PC-3 (cell line): ENCODE measurements at regions not wholly inside any gene's neighbourhood (a gene's known extent, or its start where the extent isn't known, plus 50 kb on each side); places are given as distances from the start of the nearest gene placed in this dataset.

ENCODE experiments used
- ATAC-seq: fragments of 200-7000 bp; cut with Tn5 transposase; 2 replicates; pipeline ENCODE4 v1.9.1; 2020; ENCODE audit warnings: mild to moderate bottlenecking, moderate library complexity
- BruUV-seq: library from RNA; stranded (reverse); fragments of 400-500 nt; replicated peaks from 2 replicates; lab custom pipeline; 2021; lab: Mats Ljungman, UMichigan
- CTCF ChIA-PET: fragments of 300-600 bp; sonication (Branson Sonifier 250); formaldehyde crosslinking; loops from one replicate; lab custom pipeline; 2022; ENCODE audit warnings: antibody characterized with exemption; lab: Charles Lee
- POLR2A ChIA-PET: fragments of 300-600 bp; sonication (Branson Sonifier 250); formaldehyde crosslinking; loops from one replicate; lab custom pipeline; 2022; ENCODE audit warnings: antibody characterized with exemption; ENCODE audit not compliant: unreplicated experiment; lab: Charles Lee
- DNase-seq: peaks from one replicate; pipeline ENCODE4 v3.0.0-alpha.2; 2015
- H2AFZ ChIP-seq: fragments of 300-600 bp; sonication (generic); 2 replicates; pipeline ENCODE4 v1.6.0; 2016; ENCODE audit warnings: antibody characterized with exemption, low read length
- H3F3A ChIP-seq: fragments of 300-600 bp; sonication (generic); one replicate; pipeline ENCODE4 v1.6.0; 2017; ENCODE audit warnings: antibody characterized with exemption, low read length, control low read depth, mild to moderate bottlenecking; ENCODE audit not compliant: unreplicated experiment
- H3K27ac ChIP-seq: fragments of 300-600 bp; sonication (generic); 2 replicates; pipeline ENCODE4 v1.5.1; 2016; ENCODE audit warnings: mild to moderate bottlenecking, low read length
- H3K27me3 ChIP-seq: fragments of 300-600 bp; sonication (generic); 2 replicates; pipeline ENCODE4 v1.6.1; 2016; ENCODE audit warnings: low read length, mixed read lengths
- H3K36me3 ChIP-seq: fragments of 300-600 bp; sonication (generic); 2 replicates; pipeline ENCODE4 v1.6.1; 2016; ENCODE audit warnings: low read depth, mixed run types, low read length, mixed read lengths
- H3K4me1 ChIP-seq: fragments of 300-600 bp; sonication (generic); 2 replicates; pipeline ENCODE4 v1.5.1; 2016; ENCODE audit warnings: low read length; ENCODE audit not compliant: insufficient read depth
- H3K4me2 ChIP-seq: fragments of 300-600 bp; sonication (generic); 2 replicates; pipeline ENCODE4 v1.6.0; 2016; ENCODE audit warnings: low read length
- H3K4me3 ChIP-seq: fragments of 300-600 bp; sonication (generic); 2 replicates; pipeline ENCODE4 v1.5.1; 2016; ENCODE audit warnings: mild to moderate bottlenecking, low read length, mixed read lengths
- H3K79me2 ChIP-seq: fragments of 300-600 bp; sonication (generic); 2 replicates; pipeline ENCODE4 v1.6.1; 2017; ENCODE audit warnings: low read length, mixed read lengths
- H3K9ac ChIP-seq: fragments of 300-600 bp; sonication (generic); 2 replicates; pipeline ENCODE4 v1.6.0; 2016; ENCODE audit warnings: mild to moderate bottlenecking, low read length
- H3K9me2 ChIP-seq: fragments of 300-600 bp; sonication (generic); replicated peaks from 2 replicates; pipeline ENCODE4 v1.6.1; 2016; ENCODE audit warnings: mixed run types, low read length, mixed read lengths
- H3K9me3 ChIP-seq: fragments of 300-600 bp; sonication (generic); 2 replicates; pipeline ENCODE4 v1.6.1; 2016; ENCODE audit warnings: low read length, mixed read lengths
- H4K20me1 ChIP-seq: fragments of 300-600 bp; sonication (generic); 2 replicates; pipeline ENCODE4 v1.6.1; 2016; ENCODE audit warnings: low read length, mixed read lengths
- EZH2 ChIP-seq: fragments of 300-600 bp; sonication (generic); IDR thresholded peaks from one replicate; pipeline ENCODE4 v1.6.1; 2017; ENCODE audit warnings: antibody characterized with exemption, mild to moderate bottlenecking, low read length; ENCODE audit not compliant: unreplicated experiment
- EZH2phosphoT487 ChIP-seq: fragments of 300-600 bp; sonication (generic); IDR thresholded peaks from 2 replicates; pipeline ENCODE4 v1.6.1; 2018; ENCODE audit warnings: mild to moderate bottlenecking, antibody characterized with exemption, low read length, borderline replicate concordance
- intact Hi-C: fragments of 100-400 bp; cut with micrococcal nuclease; formaldehyde crosslinking; loops from 2 replicates; pipeline ENCODE4 v1.9.0; 2023
- TF ChIP-seq, protein P1 (sequence below): fragments of 300-600 bp; sonication (generic); conservative IDR thresholded peaks from 2 replicates; pipeline ENCODE4 v1.5.1; 2017; ENCODE audit warnings: antibody characterized with exemption, low read depth, mild to moderate bottlenecking, low read length

DNA sequence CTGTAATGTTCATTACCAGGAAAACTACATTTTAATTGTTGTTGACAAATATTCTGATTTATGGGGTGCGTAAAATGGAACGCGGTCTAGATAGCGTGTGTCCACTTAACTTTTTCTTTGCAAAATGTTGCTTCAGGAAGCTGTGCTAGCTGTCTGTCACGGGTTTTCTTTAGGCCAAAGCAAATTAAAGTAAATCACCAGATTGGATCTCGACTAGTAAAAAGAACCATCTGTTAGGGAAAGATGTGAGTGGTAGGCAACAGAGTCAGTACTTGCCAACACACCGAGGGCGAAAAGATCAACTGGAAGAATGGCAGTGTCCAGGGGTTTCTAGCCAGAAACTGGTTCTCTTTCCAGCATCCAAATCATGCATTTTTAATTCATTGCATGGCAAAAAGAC, 404.9 kb upstream of the TMPO start:
- no peak overlapping the region for H3K9ac ChIP-seq
- no peaks in the 10 kb centered on the region for H3K4me1 ChIP-seq
- no peaks in the 10 kb centered on the region for H3K9me3 ChIP-seq
- no peak for ATAC-seq
- no peaks in the 10 kb centered on the region for H3F3A ChIP-seq
- TF ChIP-seq, protein P1, sequence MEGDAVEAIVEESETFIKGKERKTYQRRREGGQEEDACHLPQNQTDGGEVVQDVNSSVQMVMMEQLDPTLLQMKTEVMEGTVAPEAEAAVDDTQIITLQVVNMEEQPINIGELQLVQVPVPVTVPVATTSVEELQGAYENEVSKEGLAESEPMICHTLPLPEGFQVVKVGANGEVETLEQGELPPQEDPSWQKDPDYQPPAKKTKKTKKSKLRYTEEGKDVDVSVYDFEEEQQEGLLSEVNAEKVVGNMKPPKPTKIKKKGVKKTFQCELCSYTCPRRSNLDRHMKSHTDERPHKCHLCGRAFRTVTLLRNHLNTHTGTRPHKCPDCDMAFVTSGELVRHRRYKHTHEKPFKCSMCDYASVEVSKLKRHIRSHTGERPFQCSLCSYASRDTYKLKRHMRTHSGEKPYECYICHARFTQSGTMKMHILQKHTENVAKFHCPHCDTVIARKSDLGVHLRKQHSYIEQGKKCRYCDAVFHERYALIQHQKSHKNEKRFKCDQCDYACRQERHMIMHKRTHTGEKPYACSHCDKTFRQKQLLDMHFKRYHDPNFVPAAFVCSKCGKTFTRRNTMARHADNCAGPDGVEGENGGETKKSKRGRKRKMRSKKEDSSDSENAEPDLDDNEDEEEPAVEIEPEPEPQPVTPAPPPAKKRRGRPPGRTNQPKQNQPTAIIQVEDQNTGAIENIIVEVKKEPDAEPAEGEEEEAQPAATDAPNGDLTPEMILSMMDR: no peak
- TF ChIP-seq EZH2phosphoT487 (no peak), EZH2 (no peak)
- H3K27me3 ChIP-seq: peaks cover 2% of the 10 kb centered on the region; the same call in 1 of the 2 replicates
- ChIA-PET POLR2A (no interaction called here), CTCF (no interaction called here)
- DNase-seq: no peak
- no peaks in the 10 kb centered on the region for H4K20me1 ChIP-seq
- BruUV-seq: no TSS peak
- H3K27ac ChIP-seq: no peak overlapping the region
- intact Hi-C loops: no loop called here
- H3K36me3 ChIP-seq: no peaks in the 10 kb centered on the region
- no peaks in the 10 kb centered on the region for H3K9me2 ChIP-seq
- no peak overlapping the region for H3K4me2 ChIP-seq
- no peaks in the 10 kb centered on the region for H3K79me2 ChIP-seq
- no peak overlapping the region for H2AFZ ChIP-seq
- H3K4me3 ChIP-seq: no peak overlapping the region

- Histone ChIP-seq H3K27ac (no peak overlapping the region), H3K27me3 (peaks cover 10% of the 10 kb centered on the region; the same call in 1 of the 2 replicates), H3F3A (no peaks in the 10 kb centered on the region), H3K9me3 (no peaks in the 10 kb centered on the region), H3K9ac (no peak overlapping the region), H3K4me2 (no peak overlapping the region), H3K79me2 (no peaks in the 10 kb centered on the region), H3K4me1 (no peaks in the 10 kb centered on the region), H3K9me2 (no peaks in the 10 kb centered on the region), H3K36me3 (no peaks in the 10 kb centered on the region), H4K20me1 (no peaks in the 10 kb centered on the region), H2AFZ (no peak overlapping the region), H3K4me3 (no peak overlapping the region)
- ChIA-PET POLR2A (no interaction called here), CTCF (interaction anchor here (0.6 kb wide), 1 partner anchor 361 kb away, joined by 3 read pairs; no protein-coding TSS in a partner anchor)
- ATAC-seq: no peak
- DNase-seq: no peak
- intact Hi-C loops: no loop called here
- TF ChIP-seq EZH2: no peak
- TF ChIP-seq, protein P1: no peak
- TF ChIP-seq EZH2phosphoT487: no peak
- no TSS peak for BruUV-seq
Observed at GRCh38 chr12:98113548-98113947, 401.8 kb upstream of the TMPO start.

- no peaks in the 10 kb centered on the region for H3K9me3 ChIP-seq
- H3K4me3 ChIP-seq: no peak overlapping the region
- no peaks in the 10 kb centered on the region for H3K4me1 ChIP-seq
- ChIA-PET CTCF (no interaction called here), POLR2A (no interaction called here)
- no peak overlapping the region for H3K4me2 ChIP-seq
- intact Hi-C loops: no loop called here
- peaks cover 24% of the 10 kb centered on the region; the same call in 1 of the 2 replicates for H3K27me3 ChIP-seq
- ATAC-seq: no peak
- no peaks in the 10 kb centered on the region for H4K20me1 ChIP-seq
- no peak for TF ChIP-seq EZH2phosphoT487
- H3K9ac ChIP-seq: no peak overlapping the region
- DNase-seq: no peak
- no peak overlapping the region for H3K27ac ChIP-seq
- no peak overlapping the region for H2AFZ ChIP-seq
- no peaks in the 10 kb centered on the region for H3K36me3 ChIP-seq
- no peaks in the 10 kb centered on the region for H3K9me2 ChIP-seq
- no peaks in the 10 kb centered on the region for H3F3A ChIP-seq
- H3K79me2 ChIP-seq: no peaks in the 10 kb centered on the region
- no TSS peak for BruUV-seq
Observed at GRCh38 chr12:98121963-98122362, 393.4 kb upstream of the TMPO start.
